ENCODE measurements at regions not wholly inside any gene's neighbourhood (a gene's known extent, or its start where the extent isn't known, plus 50 kb on each side); places are given as distances from the start of the nearest gene placed in this dataset.

DNA sequence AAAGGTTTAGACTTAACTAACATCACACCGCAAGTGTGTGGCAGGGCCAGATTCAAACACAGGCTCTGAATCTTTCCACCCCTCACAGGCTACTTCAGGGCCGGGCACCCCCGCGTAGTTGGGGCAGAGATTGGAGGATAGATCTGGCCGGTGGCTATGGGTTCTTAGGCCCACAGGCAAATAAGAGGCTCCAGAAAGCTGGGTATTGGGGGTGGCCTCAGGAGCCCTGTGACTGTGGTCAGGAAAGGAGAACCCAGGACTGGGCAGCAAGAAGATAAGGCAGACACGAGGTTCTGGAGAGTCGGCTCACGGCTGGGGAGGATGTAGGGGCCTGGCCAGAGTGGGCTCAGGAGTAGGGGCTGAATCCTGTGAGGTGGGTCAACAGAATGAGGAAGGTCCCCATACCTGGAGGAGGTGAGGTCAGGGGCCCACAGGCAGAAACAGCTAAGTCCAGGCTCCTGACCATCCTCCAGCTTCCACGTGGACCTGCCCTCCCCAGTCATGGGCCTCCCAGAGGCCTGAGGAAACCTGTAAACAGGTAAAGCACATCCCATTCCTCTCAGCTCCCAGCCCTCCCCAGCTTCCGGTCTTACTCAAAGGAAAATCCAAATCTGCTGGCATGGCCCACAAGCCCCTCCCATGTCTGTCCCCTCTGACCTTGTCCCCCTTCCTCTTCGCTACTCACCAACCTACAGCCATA lies 306.2 kb downstream of the MATN1 start:
- DNase-seq = no peak

DNA sequence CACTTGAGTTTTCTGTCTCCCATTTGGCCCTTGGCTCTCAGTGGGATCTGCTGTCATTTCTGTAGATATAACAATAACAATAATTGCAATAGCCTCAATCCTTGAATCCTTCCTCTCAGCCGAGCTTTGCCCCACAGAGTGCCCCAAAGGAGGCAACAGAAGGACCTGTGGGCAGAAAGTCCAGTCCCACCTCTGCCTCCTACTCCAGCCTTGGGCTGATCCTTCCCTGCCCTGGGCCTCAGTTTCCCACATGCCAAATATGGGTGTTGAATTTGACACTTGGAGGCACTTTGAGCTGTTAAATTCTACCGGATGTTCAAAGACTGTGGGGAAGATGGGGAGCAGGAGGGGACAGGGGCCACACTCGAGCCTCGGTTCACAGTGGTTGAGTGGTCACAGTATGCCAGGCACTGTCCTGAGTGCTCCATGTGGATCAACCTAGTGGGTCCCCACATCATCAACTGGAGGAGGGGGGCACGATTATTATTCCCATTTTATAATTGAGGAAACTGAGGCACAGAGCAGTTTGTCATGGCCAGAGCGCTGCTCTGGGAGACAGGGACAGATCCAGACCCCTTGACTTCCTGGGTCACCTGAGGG lies 307.1 kb downstream of the MATN1 start:
- no peak for DNase-seq

DNA sequence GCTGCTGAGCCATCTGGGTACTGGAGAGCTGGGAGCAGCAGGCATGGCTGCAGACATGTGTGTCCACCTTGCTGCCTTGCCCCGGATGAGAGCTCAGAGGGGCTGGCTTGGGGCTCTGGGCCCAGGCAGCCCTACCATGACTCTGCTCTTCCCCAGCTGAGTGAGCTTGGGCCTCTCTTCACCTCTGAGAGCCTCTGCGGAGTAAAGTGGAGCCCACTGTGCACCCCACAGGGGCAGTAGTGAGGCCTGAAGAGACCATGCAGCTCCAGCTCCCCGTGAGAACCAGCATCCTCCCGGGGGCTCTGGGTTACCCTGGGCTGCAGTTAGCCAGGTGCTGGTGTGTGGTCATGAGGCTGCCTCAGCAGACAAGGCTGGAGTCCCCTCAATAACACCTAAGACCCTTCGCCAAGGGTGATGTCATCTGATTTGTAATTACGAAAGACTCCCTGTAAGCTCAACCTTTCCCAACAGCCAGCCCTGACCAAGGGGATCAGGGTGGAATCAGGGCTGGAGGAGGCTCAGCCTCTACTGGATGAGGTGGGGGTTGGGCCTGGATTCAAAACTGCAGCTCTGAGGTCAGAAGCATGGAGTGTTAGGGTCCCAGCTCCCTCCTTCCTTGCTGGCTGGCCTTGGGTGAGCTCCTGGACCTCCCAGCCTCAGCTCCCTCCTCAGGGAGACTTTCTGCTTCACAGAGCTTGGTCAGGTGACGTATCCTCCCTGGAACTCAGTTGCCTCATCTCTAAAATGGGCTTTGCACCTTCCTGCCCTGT lies 308.0 kb downstream of the MATN1 start:
- no peak for DNase-seq

DNA sequence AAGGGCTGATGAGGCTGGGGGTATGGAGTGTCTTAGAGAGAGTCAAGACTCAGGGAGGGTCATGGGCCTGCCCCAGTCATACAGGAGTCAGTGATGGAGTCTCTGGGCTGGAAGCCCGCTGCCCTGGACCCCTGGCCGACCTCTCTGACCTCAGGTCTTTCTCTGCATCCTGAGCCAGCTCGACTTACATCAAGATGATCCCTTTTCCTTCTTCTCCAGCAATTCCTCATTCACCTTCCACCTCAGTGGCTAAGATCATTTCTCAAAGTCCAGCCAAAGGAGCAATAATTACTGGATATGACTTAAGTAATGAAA lies 308.6 kb downstream of the MATN1 start:
- no peak for DNase-seq

GRCh38 chr1:30414086-30414850 lies 309.1 kb downstream of the MATN1 start:
- DNase-seq = no peak

GRCh38 chr1:30413606-30414005 lies 309.8 kb downstream of the MATN1 start:
- no peak for DNase-seq

DNA sequence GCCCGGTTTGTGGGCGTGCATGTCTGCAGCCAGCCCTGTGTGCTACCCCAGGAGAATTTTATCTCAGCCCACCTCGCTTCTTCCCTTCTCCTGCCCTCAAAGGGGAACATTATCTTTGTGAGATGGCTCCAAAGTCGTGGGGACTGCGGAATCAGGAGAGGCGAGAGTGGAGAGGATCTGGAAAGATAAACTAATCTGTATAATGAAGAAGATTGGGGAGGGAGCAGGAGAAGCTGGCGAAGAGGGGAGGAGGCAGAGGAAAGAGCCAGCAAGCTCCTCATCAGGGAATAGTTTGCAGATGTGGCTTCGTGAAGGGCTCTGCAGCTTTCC lies 310.3 kb downstream of the MATN1 start:
- DNase-seq = no peak

GRCh38 chr1:30412241-30413110 lies 310.9 kb downstream of the MATN1 start:
- no peak for DNase-seq

GRCh38 chr1:30411206-30411605 lies 312.2 kb downstream of the MATN1 start:
- DNase-seq = no peak

DNA sequence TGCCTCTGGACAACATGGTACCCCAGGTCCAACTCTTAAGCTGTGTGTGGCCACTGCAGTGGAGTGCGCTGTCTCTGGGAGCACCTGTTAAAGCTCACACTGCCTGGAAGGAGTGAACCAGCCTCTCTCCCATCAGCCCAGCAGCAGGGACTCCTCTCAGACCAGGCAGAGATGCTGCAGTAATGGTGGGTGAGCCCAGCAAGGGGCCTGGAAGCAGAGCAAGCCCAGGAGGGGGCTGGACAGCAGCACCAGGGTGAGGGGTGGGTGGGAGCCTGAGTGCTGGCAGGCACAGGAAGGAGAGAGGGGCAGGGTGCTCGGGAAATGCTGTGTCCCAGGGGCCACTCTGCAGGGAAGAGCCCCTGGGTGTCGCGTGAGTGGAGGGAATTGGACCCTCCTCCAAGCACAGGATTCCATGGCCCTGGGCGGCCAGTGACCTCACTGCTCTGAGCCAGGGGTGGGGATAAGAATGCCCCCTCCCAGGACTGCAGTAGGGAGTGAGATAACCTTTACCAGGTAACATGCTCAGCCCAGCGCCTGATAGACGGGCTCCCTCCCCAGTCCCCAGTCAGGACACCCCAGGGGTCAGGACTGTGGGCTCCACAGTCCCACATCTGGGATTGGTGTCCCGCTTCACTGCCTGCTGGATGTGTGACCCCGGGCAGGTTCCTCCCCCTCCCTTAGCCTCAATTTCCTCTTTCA lies 313.1 kb downstream of the MATN1 start:
- no peak for DNase-seq

DNA sequence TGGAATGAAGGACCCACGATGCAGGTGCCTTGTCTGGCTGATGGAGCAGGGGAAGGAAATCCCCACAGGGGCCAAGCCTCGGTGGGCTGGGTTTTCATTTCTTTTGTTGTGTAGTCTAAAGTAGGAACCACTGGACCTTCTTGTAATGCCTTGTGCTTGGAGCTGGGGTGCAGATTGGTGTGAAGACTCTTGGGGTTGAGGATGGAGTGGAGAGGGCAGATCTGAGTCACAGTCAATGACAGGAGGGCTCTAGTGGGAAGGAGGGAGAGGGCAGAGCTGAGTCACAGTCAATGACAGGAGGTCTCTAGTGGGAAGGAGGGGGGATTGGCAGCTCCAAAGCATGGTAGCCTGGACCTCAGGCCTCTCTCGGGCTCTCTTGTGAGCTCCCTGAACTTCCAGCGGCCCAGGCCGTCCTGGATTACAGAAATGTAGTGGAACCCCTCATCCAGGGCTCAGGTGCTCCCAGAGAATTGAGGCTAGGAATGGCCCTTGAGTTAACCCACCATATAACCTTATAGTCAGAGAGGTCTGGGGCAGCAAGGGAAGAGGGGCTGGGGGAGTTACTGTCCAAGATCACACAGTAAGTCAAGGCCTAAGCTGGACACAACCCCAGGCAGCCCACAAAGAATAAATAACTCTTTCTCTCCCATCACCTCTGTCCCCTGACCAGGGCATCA lies 313.8 kb downstream of the MATN1 start:
- no peak for DNase-seq

DNA sequence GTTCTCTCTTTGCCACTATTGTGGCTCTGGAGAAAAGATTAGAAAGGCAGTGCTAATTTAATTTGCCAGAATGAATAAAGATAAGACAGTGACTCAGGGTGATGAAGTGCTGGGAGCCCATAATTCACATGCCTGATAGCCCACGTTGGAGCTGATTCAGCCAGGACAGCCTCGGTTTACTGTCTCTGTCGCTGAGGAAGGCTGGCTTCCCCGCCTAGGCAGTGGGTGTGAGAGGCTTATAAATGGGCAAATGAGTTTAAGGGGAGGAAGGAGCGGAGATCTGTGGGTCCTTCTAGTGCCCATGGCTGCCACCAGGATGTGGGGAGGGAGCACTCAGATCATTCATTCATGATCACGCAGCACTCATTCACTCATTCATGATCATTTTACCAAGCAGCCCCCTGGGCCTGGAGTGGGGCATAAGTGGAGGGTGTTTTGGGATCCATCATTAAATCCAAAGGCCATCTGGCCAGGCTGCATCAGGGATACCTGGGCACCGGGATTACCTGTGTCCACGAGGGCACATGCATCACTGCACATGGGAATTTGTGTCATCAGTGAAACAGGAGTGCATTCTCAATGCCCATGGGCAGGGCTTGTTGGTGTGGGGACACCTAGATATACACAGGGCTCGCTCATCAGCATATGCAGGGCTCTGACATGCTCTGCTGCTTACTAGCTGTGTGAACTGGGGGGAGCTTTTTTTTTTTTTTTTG lies 315.4 kb downstream of the MATN1 start:
- no peak for DNase-seq

DNA sequence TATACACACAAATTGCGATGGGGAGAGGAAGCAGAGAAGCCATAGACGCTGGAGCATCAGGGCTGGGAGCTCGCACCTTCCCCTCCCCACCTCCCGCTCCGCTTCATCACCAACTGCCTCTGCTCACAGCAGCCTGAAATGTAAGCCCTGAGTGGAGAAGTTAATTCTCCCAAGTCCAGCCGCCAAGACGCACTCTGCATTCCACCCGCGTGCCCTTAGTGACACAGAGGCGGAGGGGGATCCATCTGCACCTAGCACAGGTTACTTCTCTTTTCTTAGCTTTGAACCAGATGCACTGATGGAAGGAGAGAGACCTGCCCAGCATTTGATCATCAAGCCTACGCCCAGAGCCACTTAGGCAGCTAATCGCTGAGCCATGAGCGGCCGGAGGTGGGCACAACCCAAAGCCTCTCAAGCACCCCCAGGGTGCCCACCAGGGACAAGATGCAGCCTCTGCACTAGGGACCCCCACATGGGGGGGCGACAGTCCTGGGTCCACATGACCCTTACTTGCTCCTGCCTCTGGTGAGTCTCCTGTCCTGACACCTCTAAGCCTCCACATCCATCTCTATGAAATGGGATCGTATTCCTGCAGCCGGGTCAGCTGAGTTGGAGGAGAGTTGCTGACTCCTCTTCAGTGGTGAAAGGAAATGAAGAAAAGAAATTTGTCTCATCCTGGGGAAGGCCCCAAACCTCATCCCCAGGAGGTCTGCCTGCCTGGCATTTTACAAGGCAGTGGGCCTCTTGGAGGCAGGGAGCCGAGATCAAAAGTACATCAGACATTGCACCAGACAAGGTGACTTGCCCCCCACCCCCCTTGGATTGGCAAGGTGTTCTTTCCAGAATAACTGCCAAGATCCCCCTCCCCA lies 316.2 kb downstream of the MATN1 start:
- DNase-seq = no peak

GRCh38 chr1:30405631-30406212 lies 317.7 kb downstream of the MATN1 start:
- DNase-seq = no peak

DNA sequence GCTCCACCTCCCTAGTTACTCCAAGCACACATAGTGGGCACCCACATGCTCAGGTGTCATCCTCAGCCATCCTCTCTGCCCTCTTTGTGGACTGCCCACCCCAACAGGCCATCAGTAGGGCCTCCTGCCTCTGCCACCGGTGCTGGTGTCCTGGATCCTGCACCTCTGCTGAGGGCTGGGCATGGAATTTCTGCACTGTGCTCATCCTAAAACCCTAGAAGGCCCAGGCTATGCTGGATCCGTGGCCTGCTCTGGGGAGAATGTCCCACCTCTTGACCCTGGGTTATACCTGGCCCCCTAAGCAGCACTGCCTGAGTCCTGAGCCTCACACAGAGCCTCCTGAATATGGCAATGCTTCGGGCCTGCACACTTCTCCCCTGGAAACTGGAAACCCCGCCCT lies 318.3 kb downstream of the MATN1 start:
- DNase-seq = no peak

GRCh38 chr1:30404341-30404740 lies 319.0 kb downstream of the MATN1 start:
- DNase-seq = no peak

- no peak for DNase-seq
These were observed 319.7 kb downstream of the MATN1 start for GRCh38 chr1:30403726-30404125.

GRCh38 chr1:30403061-30403645 lies 320.2 kb downstream of the MATN1 start:
- DNase-seq = no peak

DNA sequence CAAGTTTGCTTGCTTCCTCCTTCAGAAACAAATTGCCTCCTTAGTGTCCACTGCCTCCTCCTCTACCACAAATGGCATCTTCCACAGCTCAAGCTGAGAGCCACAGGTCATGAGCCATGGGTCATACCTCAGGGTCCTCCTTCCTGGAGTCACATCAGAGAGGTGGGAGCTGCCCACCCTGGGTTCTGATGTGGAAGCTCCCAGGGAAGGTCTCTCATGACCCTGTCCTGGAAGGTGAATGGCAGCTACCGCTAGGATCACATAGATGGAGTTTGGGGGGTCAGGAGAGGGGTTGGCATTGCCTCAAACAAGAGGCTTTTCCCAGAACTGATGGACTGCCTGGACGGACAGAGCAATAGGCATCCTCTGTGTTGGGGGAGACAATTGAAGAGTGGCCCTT lies 321.4 kb downstream of the MATN1 start:
- DNase-seq = no peak

Measured in NCI-H1092 (cell line).